Activated CD4-positive, alpha-beta T cell treated with anti-CD3 and anti-CD28 coated beads, Interleukin-2, amount 10 ng/mL, durations not matched to agents 7 days and 5 days (primary cell): ENCODE measurements at regions not wholly inside any gene's neighbourhood (a gene's known extent, or its start where the extent isn't known, plus 50 kb on each side); places are given as distances from the start of the nearest gene placed in this dataset.

ENCODE experiments used
- CTCF ChIA-PET: fragments of 350-600 bp; sonication (Branson Sonifier 250); formaldehyde crosslinking; loops from one replicate; lab custom pipeline; 2021; ENCODE audit warnings: antibody characterized with exemption; lab: Charles Lee
- POLR2A ChIA-PET: fragments of 350-600 bp; sonication (Branson Sonifier 250); formaldehyde crosslinking; loops from one replicate; lab custom pipeline; 2021; ENCODE audit warnings: antibody characterized with exemption; lab: Charles Lee
- DNase-seq: peaks from one replicate; pipeline ENCODE4 v3.0.0-alpha.2; 2020
- H3K27ac Mint-ChIP-seq: one replicate; pipeline ENCODE4 v1.8.0; 2021; ENCODE audit warnings: mild to moderate bottlenecking, moderate library complexity, mixed read lengths
- H3K27me3 Mint-ChIP-seq: one replicate; pipeline ENCODE4 v1.8.0; 2021; ENCODE audit warnings: mixed read lengths
- H3K36me3 Mint-ChIP-seq: one replicate; pipeline ENCODE4 v1.8.0; 2021; ENCODE audit warnings: low read depth, mixed read lengths
- H3K4me1 Mint-ChIP-seq: one replicate; pipeline ENCODE4 v1.8.0; 2021; ENCODE audit warnings: mixed read lengths
- H3K4me3 Mint-ChIP-seq: one replicate; pipeline ENCODE4 v1.8.0; 2021; ENCODE audit warnings: mild to moderate bottlenecking, moderate library complexity, mixed read lengths
- H3K9me3 Mint-ChIP-seq: one replicate; pipeline ENCODE4 v1.8.0; 2021; ENCODE audit warnings: mixed read lengths

- no peaks in the 10 kb centered on the region for H3K9me3 Mint-ChIP-seq
- no peaks in the 10 kb centered on the region for H3K4me1 Mint-ChIP-seq
- ChIA-PET CTCF (no interaction called here), POLR2A (no interaction called here)
- DNase-seq: no peak
- H3K27me3 Mint-ChIP-seq: no peaks in the 10 kb centered on the region
- no peak overlapping the region for H3K4me3 Mint-ChIP-seq
- H3K27ac Mint-ChIP-seq: no peak overlapping the region
- no peaks in the 10 kb centered on the region for H3K36me3 Mint-ChIP-seq
These were observed 137.8 kb upstream of the BDNF start for GRCh38 chr11:27837895-27838563.

- Mint-ChIP-seq H3K9me3 (no peaks in the 10 kb centered on the region), H3K27me3 (no peaks in the 10 kb centered on the region), H3K4me1 (no peaks in the 10 kb centered on the region), H3K27ac (no peak overlapping the region), H3K4me3 (no peak overlapping the region), H3K36me3 (no peaks in the 10 kb centered on the region)
- POLR2A ChIA-PET: no interaction called here
- CTCF ChIA-PET: no interaction called here
- DNase-seq: no peak
These were observed 130.0 kb upstream of the BDNF start for GRCh38 chr11:27830206-27830605.

- no peak overlapping the region for H3K27ac Mint-ChIP-seq
These were observed 120.0 kb upstream of the BDNF start for GRCh38 chr11:27820249-27820648.

GRCh38 chr11:27816197-27816596 is 115.9 kb upstream of the BDNF start:
- CTCF ChIA-PET: no interaction called here
- DNase-seq: no peak
- POLR2A ChIA-PET: no interaction called here
- Mint-ChIP-seq H3K36me3 (no peaks in the 10 kb centered on the region), H3K4me1 (no peaks in the 10 kb centered on the region), H3K27me3 (no peaks in the 10 kb centered on the region), H3K4me3 (no peak overlapping the region), H3K9me3 (no peaks in the 10 kb centered on the region), H3K27ac (no peak overlapping the region)

More at GRCh38 chr11:27820249-27820648, 120.0 kb upstream of the BDNF start:
- DNase-seq: no peak
- no peaks in the 10 kb centered on the region for H3K9me3 Mint-ChIP-seq
- no peak overlapping the region for H3K4me3 Mint-ChIP-seq
- no peaks in the 10 kb centered on the region for H3K4me1 Mint-ChIP-seq
- no peaks in the 10 kb centered on the region for H3K36me3 Mint-ChIP-seq
- CTCF ChIA-PET: no interaction called here
- H3K27me3 Mint-ChIP-seq: no peaks in the 10 kb centered on the region
- POLR2A ChIA-PET: no interaction called here

- CTCF ChIA-PET: no interaction called here
- Mint-ChIP-seq H3K9me3 (no peaks in the 10 kb centered on the region), H3K4me3 (no peak overlapping the region), H3K27me3 (no peaks in the 10 kb centered on the region), H3K27ac (no peak overlapping the region), H3K4me1 (no peaks in the 10 kb centered on the region), H3K36me3 (no peaks in the 10 kb centered on the region)
- no peak for DNase-seq
- POLR2A ChIA-PET: no interaction called here
These were observed 112.1 kb upstream of the BDNF start for GRCh38 chr11:27812341-27812740.

- Mint-ChIP-seq H3K4me1 (no peaks in the 10 kb centered on the region), H3K9me3 (no peaks in the 10 kb centered on the region), H3K36me3 (no peaks in the 10 kb centered on the region), H3K4me3 (no peak overlapping the region), H3K27ac (no peak overlapping the region), H3K27me3 (no peaks in the 10 kb centered on the region)
- CTCF ChIA-PET: no interaction called here
- POLR2A ChIA-PET: no interaction called here
- DNase-seq: no peak
These were observed 107.3 kb upstream of the BDNF start for GRCh38 chr11:27807596-27807995.

- DNase-seq: no peak
- ChIA-PET POLR2A (no interaction called here), CTCF (no interaction called here)
- H3K36me3 Mint-ChIP-seq: no peaks in the 10 kb centered on the region
- no peak overlapping the region for H3K27ac Mint-ChIP-seq
- H3K4me1 Mint-ChIP-seq: no peaks in the 10 kb centered on the region
- no peaks in the 10 kb centered on the region for H3K9me3 Mint-ChIP-seq
- H3K27me3 Mint-ChIP-seq: no peaks in the 10 kb centered on the region
- no peak overlapping the region for H3K4me3 Mint-ChIP-seq
These were observed 105.9 kb upstream of the BDNF start for GRCh38 chr11:27806122-27806521.

- Mint-ChIP-seq H3K4me1 (no peaks in the 10 kb centered on the region), H3K9me3 (no peaks in the 10 kb centered on the region), H3K27ac (no peak overlapping the region), H3K4me3 (no peak overlapping the region), H3K27me3 (no peaks in the 10 kb centered on the region), H3K36me3 (no peaks in the 10 kb centered on the region)
- POLR2A ChIA-PET: no interaction called here
- CTCF ChIA-PET: no interaction called here
- no peak for DNase-seq
These were observed 96.0 kb upstream of the BDNF start for GRCh38 chr11:27795955-27796861.

- Mint-ChIP-seq H3K27ac (no peak overlapping the region), H3K4me1 (no peaks in the 10 kb centered on the region), H3K36me3 (no peaks in the 10 kb centered on the region), H3K9me3 (no peaks in the 10 kb centered on the region), H3K4me3 (no peak overlapping the region), H3K27me3 (no peaks in the 10 kb centered on the region)
- no peak for DNase-seq
- POLR2A ChIA-PET: no interaction called here
- CTCF ChIA-PET: no interaction called here
These were observed 86.6 kb upstream of the BDNF start for GRCh38 chr11:27786864-27787263.

- H3K36me3 Mint-ChIP-seq: no peaks in the 10 kb centered on the region
- CTCF ChIA-PET: no interaction called here
- H3K9me3 Mint-ChIP-seq: no peaks in the 10 kb centered on the region
- H3K27me3 Mint-ChIP-seq: no peaks in the 10 kb centered on the region
- POLR2A ChIA-PET: no interaction called here
- H3K27ac Mint-ChIP-seq: no peak overlapping the region
- no peak overlapping the region for H3K4me3 Mint-ChIP-seq
- no peaks in the 10 kb centered on the region for H3K4me1 Mint-ChIP-seq
- no peak for DNase-seq
These were observed 86.1 kb upstream of the BDNF start for GRCh38 chr11:27786331-27786730.

GRCh38 chr11:27783701-27784355 is 83.6 kb upstream of the BDNF start:
- no peak overlapping the region for H3K4me3 Mint-ChIP-seq
- H3K4me1 Mint-ChIP-seq: no peaks in the 10 kb centered on the region
- no peak overlapping the region for H3K27ac Mint-ChIP-seq
- POLR2A ChIA-PET: interaction anchor here (0.6 kb wide), 1 partner anchor 74 kb away, joined by 3 read pairs; no protein-coding TSS in a partner anchor
- no peak for DNase-seq
- no peaks in the 10 kb centered on the region for H3K9me3 Mint-ChIP-seq
- H3K36me3 Mint-ChIP-seq: no peaks in the 10 kb centered on the region
- CTCF ChIA-PET: no interaction called here
- H3K27me3 Mint-ChIP-seq: no peaks in the 10 kb centered on the region

GRCh38 chr11:27777033-27777432 is 76.8 kb upstream of the BDNF start:
- Mint-ChIP-seq H3K4me1 (no peaks in the 10 kb centered on the region), H3K9me3 (no peaks in the 10 kb centered on the region), H3K4me3 (no peak overlapping the region), H3K27ac (no peak overlapping the region), H3K36me3 (no peaks in the 10 kb centered on the region), H3K27me3 (no peaks in the 10 kb centered on the region)
- ChIA-PET POLR2A (no interaction called here), CTCF (no interaction called here)
- no peak for DNase-seq

GRCh38 chr11:27773884-27774283 is 73.6 kb upstream of the BDNF start:
- Mint-ChIP-seq H3K4me3 (no peak overlapping the region), H3K36me3 (no peaks in the 10 kb centered on the region), H3K27me3 (no peaks in the 10 kb centered on the region), H3K27ac (no peak overlapping the region), H3K4me1 (no peaks in the 10 kb centered on the region), H3K9me3 (no peaks in the 10 kb centered on the region)
- DNase-seq: no peak
- CTCF ChIA-PET: interaction anchor here (0.6 kb wide), 1 partner anchor 210 kb away, joined by 4 read pairs; no protein-coding TSS in a partner anchor
- POLR2A ChIA-PET: no interaction called here
